ENCODE measurements at regions not wholly inside any gene's neighbourhood (a gene's known extent, or its start where the extent isn't known, plus 50 kb on each side); places are given as distances from the start of the nearest gene placed in this dataset.

GRCh38 chr2:120596191-120596811, 139.4 kb upstream of the GLI2 start (continued):
- TF ChIP-seq ATF3 (IDR thresholded peaks at IDR 0.05; ENCODE audit: insufficient read depth, low read depth, low read length) = no peak
- TF ChIP-seq, protein P1, sequence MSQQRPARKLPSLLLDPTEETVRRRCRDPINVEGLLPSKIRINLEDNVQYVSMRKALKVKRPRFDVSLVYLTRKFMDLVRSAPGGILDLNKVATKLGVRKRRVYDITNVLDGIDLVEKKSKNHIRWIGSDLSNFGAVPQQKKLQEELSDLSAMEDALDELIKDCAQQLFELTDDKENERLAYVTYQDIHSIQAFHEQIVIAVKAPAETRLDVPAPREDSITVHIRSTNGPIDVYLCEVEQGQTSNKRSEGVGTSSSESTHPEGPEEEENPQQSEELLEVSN (IDR thresholded peaks at IDR 0.05) = no peak
